Embryonic facial prominence (tissue), 1 donor: ENCODE measurements at regions not wholly inside any gene's neighbourhood (a gene's known extent, or its start where the extent isn't known, plus 50 kb on each side); places are given as distances from the start of the nearest gene placed in this dataset.

Experiments
- DNase-seq: peaks from one replicate; pipeline ENCODE4 v3.0.0-alpha.2; 2016; ENCODE audit errors: extremely low spot score

GRCh38 chr21:38984982-38985567 lies 179.3 kb downstream of the ETS2 start:
- peak; percentile 36 for DNase-seq

- no peak for DNase-seq
Observed at GRCh38 chr21:38984568-38984967, 178.8 kb downstream of the ETS2 start.

GRCh38 chr21:38983560-38983959 lies 177.8 kb downstream of the ETS2 start:
- DNase-seq: no peak

- no peak for DNase-seq
Observed at GRCh38 chr21:38982804-38983203, 177.1 kb downstream of the ETS2 start.

GRCh38 chr21:38982096-38982495 lies 176.4 kb downstream of the ETS2 start:
- no peak for DNase-seq

DNA sequence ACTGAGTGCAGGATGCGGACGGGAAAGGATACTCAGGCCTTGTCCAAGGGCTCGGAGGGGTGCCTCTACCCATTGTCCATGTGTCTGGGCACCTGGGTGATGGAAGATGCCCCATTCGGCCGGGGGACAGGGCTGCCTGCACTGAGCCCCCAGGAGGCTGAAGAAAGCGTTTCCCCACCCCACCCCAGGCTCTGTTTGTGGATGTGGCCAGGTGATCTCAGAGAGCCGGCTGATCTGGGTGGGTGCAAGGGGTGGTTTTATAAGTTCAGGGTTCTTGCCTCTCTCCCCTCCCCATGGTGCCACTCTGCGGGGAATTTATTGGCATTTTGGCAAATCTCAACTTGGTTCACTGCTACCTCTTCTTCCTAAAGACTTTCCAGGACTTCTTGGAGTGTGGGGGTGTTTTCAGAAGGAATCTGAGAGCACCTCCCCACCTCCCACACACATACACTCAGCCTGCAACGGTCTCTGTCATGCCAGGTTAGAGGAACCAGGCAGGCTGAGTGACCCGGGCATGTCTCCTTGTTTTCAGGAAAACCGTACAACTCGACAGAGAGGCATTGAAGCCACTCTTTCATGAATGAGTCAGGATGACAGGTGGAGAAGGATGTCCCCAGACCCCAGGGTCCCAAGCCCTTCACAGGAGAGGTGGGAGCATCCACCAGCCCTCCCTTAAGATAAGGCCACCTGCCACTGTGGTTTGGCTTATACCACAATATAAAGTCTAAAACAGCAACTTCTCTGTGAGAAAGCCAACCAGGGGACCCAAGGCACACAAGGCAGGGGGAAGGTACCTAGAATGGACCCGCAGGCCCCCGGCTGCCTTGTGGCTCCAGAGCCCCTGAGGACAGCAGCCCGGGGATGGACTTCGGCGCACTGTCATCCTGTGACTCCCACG lies 174.9 kb downstream of the ETS2 start:
- DNase-seq: no peak

DNA sequence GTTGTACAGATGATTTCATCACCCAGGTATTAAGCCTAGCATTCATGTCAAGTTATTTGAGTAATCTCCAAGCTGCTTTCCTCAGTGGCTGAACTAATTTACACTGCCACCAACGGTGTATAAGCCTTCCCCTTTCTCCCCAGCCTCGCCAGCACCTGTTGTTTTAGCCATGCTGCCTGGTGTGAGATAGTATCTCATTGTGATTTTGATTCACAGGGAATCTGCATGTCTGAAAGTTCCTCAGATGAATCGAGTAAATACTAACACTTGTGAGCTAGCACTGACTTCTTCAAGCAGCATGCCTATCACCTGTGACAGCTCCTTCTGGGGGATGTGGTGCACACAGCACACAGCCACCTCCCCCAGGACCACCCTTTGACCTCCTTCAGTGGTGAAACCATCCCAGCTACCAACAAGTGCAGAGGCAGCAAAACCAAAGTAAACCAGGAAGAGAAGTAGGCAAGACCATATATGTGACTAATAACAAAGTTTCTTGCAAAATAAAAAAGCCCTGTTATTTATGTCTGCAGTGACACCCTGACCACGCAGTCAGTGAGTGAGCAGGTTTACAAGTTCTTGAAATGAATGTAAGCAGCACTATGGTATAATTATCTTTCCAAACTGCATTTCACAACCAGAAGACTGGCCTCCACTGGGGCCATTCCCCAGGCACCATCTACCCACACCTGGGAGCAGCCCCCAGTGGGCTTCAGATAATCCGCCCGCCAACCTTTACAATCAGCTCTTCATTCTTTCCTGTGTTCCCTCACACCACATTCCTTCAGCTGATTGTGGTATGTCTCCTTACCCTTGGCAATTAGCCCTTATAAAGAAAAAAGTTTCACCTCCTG lies 173.8 kb downstream of the ETS2 start:
- DNase-seq: no peak

DNA sequence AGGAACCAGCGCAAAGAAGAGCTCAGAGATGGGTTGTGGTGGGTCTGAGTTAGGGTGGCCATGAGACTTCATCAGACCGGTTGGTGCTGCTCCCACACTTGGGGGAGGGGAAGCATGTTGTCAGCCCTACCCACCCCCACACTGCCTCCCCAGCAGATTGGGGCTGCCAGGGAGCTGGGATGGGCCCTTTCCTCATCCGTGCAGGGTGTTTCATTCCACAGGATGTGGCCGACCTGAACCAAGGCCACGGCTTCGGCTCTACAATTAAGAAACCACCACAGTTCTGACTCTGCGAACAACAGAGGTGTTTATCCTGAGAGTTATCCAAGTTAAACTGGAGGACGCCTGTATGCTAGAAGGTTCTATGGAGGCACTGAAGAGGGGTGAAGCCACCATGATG lies 171.2 kb downstream of the ETS2 start:
- DNase-seq: no peak

- no peak for DNase-seq
Observed at GRCh38 chr21:38973552-38973951, 167.8 kb downstream of the ETS2 start.

- no peak for DNase-seq
Observed at GRCh38 chr21:38972078-38972477, 166.3 kb downstream of the ETS2 start.

DNA sequence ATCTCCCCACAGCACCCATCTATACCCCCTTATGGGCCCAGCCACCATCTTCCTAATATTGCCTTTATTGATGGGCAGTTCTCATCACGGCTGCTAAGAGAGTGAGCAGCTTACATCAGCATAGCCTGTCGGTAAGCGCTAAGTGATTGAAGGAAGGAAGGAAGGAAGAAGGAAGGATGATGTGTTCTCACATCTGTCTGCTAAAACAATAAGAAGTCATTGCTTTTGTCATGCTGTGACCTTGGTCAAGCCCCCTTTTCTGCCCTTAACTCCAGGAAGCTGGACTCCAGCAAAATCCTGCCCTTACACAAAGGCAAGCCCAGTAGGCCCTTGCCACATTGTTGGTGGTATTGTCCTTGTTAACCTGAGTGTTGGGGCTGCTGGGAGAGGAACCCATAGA lies 165.0 kb downstream of the ETS2 start:
- no peak for DNase-seq

GRCh38 chr21:38968887-38969543 lies 163.3 kb downstream of the ETS2 start:
- DNase-seq: no peak

DNA sequence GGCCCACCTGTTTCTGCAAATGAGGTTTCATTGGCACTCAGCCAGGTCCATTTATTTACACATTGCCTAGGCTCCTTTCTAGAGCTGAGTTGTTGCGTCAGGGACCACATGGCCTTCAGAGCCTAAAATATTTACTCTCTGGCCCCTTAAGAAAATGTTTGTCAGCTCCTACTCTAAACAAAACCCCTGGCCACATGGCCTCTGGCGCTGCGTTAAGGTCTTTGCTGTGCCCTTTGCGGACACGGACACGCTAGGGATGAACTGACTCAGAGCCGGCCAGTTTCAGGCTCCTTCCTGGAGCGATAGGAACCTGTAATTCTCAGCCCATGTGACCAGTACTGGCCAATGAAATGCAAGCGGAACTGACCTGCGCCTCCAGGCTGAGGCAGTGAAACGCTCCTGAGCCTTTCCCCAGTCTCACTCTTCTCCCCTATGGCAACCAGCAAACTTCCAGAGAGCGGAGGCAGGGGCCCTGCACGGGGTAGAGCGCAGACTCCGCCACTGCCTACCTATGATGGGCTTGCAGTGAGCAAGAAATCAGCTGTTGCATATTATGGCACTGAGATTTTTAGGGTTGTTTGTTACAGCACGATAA lies 160.3 kb downstream of the ETS2 start:
- no peak for DNase-seq

GRCh38 chr21:38965241-38965640 lies 159.5 kb downstream of the ETS2 start:
- no peak for DNase-seq

DNA sequence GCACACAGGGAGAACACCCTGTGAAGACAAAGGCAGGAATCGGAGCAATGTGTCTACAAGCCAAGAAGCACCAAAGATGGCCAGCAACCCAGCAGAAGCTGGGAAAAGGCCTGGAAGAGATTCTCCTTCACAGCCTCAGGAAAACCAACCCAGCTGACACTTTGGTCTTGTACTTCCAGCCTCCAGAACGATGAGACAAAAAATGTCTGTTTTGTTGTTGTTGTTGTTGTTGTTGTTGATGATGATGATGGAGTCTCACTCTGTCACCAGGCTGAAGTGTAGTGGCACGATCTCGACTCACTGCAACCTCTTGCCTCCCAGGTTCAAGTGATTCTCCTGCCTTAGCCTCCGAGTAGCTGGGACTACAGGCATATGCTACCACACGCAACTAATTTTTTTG lies 157.3 kb downstream of the ETS2 start:
- DNase-seq: no peak

DNA sequence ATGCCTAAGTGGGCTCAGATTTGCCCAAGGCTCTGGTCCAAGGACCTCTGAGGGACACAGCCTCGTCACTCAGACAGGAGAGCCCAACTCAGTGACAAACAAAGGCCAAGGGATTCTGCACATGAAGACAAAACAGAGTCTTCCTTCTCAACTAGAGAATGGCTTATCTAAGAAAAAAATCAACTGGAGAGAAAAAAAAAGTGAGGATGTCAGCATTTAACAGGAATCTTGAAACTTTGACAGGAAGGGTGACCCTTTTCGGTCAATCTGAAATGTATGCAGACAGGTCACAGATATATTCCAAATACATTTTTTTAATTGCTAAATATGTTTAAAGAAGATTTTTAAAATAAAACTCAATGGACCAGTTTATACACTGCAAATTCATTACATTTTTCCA lies 154.5 kb downstream of the ETS2 start:
- DNase-seq: no peak

DNA sequence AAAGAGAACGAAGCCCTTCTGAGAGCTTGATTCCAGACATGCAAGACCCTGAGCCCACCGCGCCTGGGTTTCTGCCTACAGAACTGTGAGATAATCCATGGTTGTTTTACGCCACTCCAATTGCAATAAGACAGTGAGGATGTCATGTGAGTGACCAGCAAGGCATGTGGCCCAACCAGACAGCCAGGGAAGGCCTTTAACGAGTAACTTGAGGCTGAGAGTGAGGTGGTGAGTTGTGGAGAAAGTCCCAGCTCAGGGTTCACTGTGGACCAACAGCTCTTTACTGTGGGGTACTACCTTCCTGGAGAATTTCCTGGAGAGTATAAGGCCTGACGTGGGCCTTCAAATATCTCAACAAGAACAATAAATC lies 153.9 kb downstream of the ETS2 start:
- DNase-seq: no peak

DNA sequence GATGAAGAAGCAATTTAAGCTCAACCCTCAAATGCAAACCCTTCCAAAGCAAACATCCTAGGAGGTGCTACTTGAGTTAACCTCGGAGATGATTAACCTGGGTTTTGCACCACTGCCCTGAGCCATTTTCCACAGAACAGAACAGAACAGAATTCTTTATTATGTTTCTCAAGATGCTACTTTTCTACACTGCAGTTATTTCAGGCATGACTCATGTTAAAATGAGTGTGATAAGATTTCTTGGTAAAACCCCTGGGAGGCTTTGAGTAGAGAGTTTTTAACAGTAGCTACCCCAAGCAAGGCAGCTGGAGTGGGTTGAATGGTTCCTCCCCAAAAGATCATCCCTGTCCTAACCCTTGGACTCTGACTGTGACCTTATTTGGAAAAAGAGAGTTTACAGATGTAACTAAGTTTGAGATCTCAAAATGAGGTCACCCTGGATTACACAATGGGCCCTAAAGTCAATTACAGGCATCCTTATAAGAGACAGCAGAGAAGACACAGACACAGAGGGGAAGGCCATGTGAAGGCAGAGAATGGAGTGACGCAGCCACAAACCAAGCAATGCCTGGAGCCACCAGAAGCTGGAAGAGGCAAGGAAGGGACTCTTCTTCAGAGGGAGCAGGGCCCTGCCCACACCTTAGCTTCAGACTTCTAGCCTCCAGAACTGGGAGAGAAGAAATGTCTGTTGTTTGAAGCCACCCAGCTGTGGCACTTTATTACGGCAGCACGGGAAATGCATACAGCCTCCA lies 153.4 kb downstream of the ETS2 start:
- no peak for DNase-seq

DNA sequence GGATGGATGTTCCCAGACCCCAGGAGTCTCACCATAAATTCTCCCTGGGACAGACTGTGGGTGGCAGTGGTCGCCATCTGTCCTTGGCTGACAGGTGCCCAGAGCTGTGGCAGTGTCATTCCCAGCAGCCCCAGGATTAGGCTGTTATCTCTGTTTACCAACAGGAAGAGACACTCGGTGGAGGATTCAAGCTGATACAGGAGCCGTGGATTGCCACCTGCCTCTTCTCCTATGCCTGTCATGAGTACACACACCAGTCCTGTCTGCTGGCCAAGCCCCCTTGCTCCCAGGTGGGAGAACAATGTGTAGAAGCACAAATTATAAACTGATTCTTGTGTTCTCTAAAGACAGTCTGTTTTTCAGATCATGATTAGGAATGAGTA lies 152.6 kb downstream of the ETS2 start:
- no peak for DNase-seq

- DNase-seq: no peak
Observed at GRCh38 chr21:38957575-38958322, 152.0 kb downstream of the ETS2 start.
